HEK293 (cell line): ENCODE measurements at regions not wholly inside any gene's neighbourhood (a gene's known extent, or its start where the extent isn't known, plus 50 kb on each side); places are given as distances from the start of the nearest gene placed in this dataset.

Experiments
- CTCF ChIA-PET: fragments of 350-600 bp; formaldehyde crosslinking; extraction: SDS; loops from one replicate; lab custom pipeline; 2021; ENCODE audit warnings: antibody characterized with exemption; lab: Yijun Ruan, JAX
- POLR2A ChIA-PET: fragments of 300-600 bp; formaldehyde crosslinking; extraction: SDS; loops from one replicate; lab custom pipeline; 2020; ENCODE audit warnings: antibody characterized with exemption, inconsistent platforms; lab: Yijun Ruan, JAX
- H3K27ac ChIP-seq: fragments of 200-500 bp; sonication (Bioruptor generic); 2 replicates; pipeline ENCODE4 v1.5.1; 2014; ENCODE audit warnings: low read depth, low read length, control low read depth, inconsistent platforms; ENCODE audit errors: extremely low read depth
- H3K36me3 ChIP-seq, 2 experiments: fragments of 200-500 bp in 1 of 2; sonication (Bioruptor generic) in 1 of 2; 1 replicate in 1 of 2; 2 replicates in 1 of 2; pipeline ENCODE4 v1.5.1; 2014 to 2017; ENCODE audit warnings: inconsistent platforms in 2 of 2, low read length in 2 of 2; ENCODE audit not compliant: control insufficient read depth in 2 of 2, insufficient read depth in 1 of 2
- H3K4me1 ChIP-seq: fragments of 200-500 bp; sonication (Bioruptor generic); 2 replicates; pipeline ENCODE4 v1.5.1; 2014; ENCODE audit warnings: mild to moderate bottlenecking, low read length, inconsistent platforms; ENCODE audit not compliant: control insufficient read depth, insufficient read depth
- H3K4me3 ChIP-seq: 2 replicates; pipeline ENCODE4 v1.5.1; 2011; ENCODE audit warnings: low read depth, mild to moderate bottlenecking, control low read depth, low read length, moderate library complexity
- H3K9me3 ChIP-seq: fragments of 200-500 bp; sonication (Bioruptor generic); 2 replicates; pipeline ENCODE4 v1.5.1; 2014; ENCODE audit warnings: low read depth, low read length, inconsistent platforms; ENCODE audit not compliant: control insufficient read depth, insufficient read depth
- GLIS1 ChIP-seq: fragments of 450-650 bp; formaldehyde crosslinking; IDR thresholded peaks from 2 replicates; pipeline ENCODE4 v1.5.1; 2016; ENCODE audit warnings: missing biosample characterization, missing genetic modification characterization
- HOXA7 ChIP-seq: sonication (generic); formaldehyde crosslinking; IDR thresholded peaks from 2 replicates; pipeline ENCODE4 v1.8.1; 2022; ENCODE audit warnings: missing genetic modification reagents, borderline replicate concordance
- IKZF3 ChIP-seq: fragments of 450-650 bp; IDR thresholded peaks from 2 replicates; pipeline ENCODE4 v1.5.0; 2018; ENCODE audit warnings: missing biosample characterization, mild to moderate bottlenecking, missing genetic modification characterization, moderate library complexity
- SETDB1 ChIP-seq: IDR thresholded peaks from one replicate; pipeline ENCODE4 v1.6.1; 2017; ENCODE audit warnings: mild to moderate bottlenecking, low read length, moderate library complexity, mixed read lengths; ENCODE audit not compliant: insufficient read length
- SP2 ChIP-seq: fragments of 450-650 bp; formaldehyde crosslinking; IDR thresholded peaks from 2 replicates; pipeline ENCODE4 v1.5.1; 2016; ENCODE audit warnings: missing biosample characterization, missing genetic modification characterization
- TRIM28 ChIP-seq: IDR thresholded peaks from 2 replicates; pipeline ENCODE4 v1.6.1; 2011; ENCODE audit warnings: low read length, control low read depth, borderline replicate concordance
- ZBTB21 ChIP-seq: fragments of 450-650 bp; formaldehyde crosslinking; IDR thresholded peaks from 2 replicates; pipeline ENCODE4 v1.5.1; 2017; ENCODE audit warnings: missing biosample characterization, missing genetic modification characterization
- ZNF10 ChIP-seq: fragments of 450-650 bp; formaldehyde crosslinking; IDR thresholded peaks from 2 replicates; pipeline ENCODE4 v1.5.1; 2017; ENCODE audit warnings: missing biosample characterization, missing genetic modification characterization
- ZNF175 ChIP-seq: fragments of 450-650 bp; formaldehyde crosslinking; IDR thresholded peaks from 2 replicates; pipeline ENCODE4 v1.5.1; 2016; ENCODE audit warnings: missing biosample characterization, missing genetic modification characterization
- ZNF184 ChIP-seq: fragments of 450-650 bp; IDR thresholded peaks from 2 replicates; pipeline ENCODE4 v1.5.1; 2018; ENCODE audit warnings: missing biosample characterization, mild to moderate bottlenecking, missing genetic modification characterization
- ZNF394 ChIP-seq: fragments of 450-650 bp; formaldehyde crosslinking; IDR thresholded peaks from 2 replicates; pipeline ENCODE4 v1.5.1; 2016; ENCODE audit warnings: missing biosample characterization, missing genetic modification characterization, mild to moderate bottlenecking, moderate library complexity, borderline replicate concordance
- ZNF677 ChIP-seq: fragments of 450-650 bp; IDR thresholded peaks from 2 replicates; pipeline ENCODE4 v1.5.0; 2018; ENCODE audit warnings: missing biosample characterization, mild to moderate bottlenecking, missing genetic modification characterization, moderate library complexity
- ZXDB ChIP-seq: fragments of 450-650 bp; formaldehyde crosslinking; IDR thresholded peaks from 2 replicates; pipeline ENCODE4 v1.5.1; 2016; ENCODE audit warnings: missing biosample characterization, missing genetic modification characterization
- TF ChIP-seq, protein P1 (sequence below): fragments of 450-650 bp; formaldehyde crosslinking; IDR thresholded peaks from 2 replicates; pipeline ENCODE4 v1.5.1; 2017; ENCODE audit warnings: missing biosample characterization, mild to moderate bottlenecking, missing genetic modification characterization, moderate library complexity
- TF ChIP-seq, protein P2 (sequence below): fragments of 450-650 bp; formaldehyde crosslinking; IDR thresholded peaks from 2 replicates; pipeline ENCODE4 v1.5.1; 2016; ENCODE audit warnings: missing biosample characterization, missing genetic modification characterization, borderline replicate concordance
- TF ChIP-seq, protein P3 (sequence below): fragments of 450-650 bp; IDR thresholded peaks from 2 replicates; pipeline ENCODE4 v1.5.1; 2018; ENCODE audit warnings: missing biosample characterization, missing genetic modification characterization
- TF ChIP-seq, protein P4 (sequence below): fragments of 450-650 bp; formaldehyde crosslinking; optimal IDR thresholded peaks from 2 replicates; pipeline ENCODE3; 2016; ENCODE audit warnings: missing biosample characterization, mild to moderate bottlenecking, missing genetic modification characterization
- TF ChIP-seq, protein P5 (sequence below): fragments of 450-650 bp; formaldehyde crosslinking; IDR thresholded peaks from 2 replicates; pipeline ENCODE4 v1.5.1; 2016; ENCODE audit warnings: missing biosample characterization, missing genetic modification characterization, low read depth
- TF ChIP-seq, protein P6 (sequence below): fragments of 450-650 bp; formaldehyde crosslinking; IDR thresholded peaks from 2 replicates; pipeline ENCODE4; 2016; ENCODE audit warnings: missing biosample characterization, missing genetic modification characterization

DNA sequence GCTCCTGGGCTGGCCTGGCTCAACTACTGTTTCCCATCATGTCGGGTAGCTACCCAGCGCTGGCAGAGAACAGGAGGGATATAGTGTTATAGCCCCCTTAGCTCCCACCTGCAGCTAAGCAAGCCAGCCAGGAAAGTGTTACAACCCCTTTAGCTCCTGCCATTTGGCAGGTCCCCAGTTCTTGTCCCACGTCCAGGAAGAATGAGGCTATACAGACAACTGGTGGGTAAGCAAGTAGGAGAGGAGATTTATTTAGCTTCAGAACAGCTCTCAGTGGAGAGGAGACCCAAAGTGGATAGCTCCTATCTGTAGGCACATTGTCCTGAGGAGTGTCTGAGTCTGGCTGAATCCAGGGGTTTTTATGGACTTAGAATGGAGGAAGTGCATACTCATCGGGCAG is 741.1 kb upstream of the B3GALT2 start:
- ChIA-PET POLR2A (no interaction called here), CTCF (interaction anchor here (0.6 kb wide), 1 partner anchor 251 kb away, joined by 3 read pairs; no protein-coding TSS in a partner anchor)
- H3K9me3 ChIP-seq: no peaks in the 10 kb centered on the region
- H3K36me3 ChIP-seq: no peaks in the 10 kb centered on the region
- TF ChIP-seq ZNF394 (tag by site-specific recombination) (no peak), IKZF3 (tag by site-specific recombination) (no peak), ZNF184 (tag by site-specific recombination) (no peak), TRIM28 (peak; percentile 69; the same call in 1 of the 2 replicates), ZNF10 (tag by site-specific recombination) (no peak), SETDB1 (peak; percentile 69), ZNF677 (tag by site-specific recombination) (no peak), GLIS1 (tag by site-specific recombination) (no peak)
- TF ChIP-seq, protein P1, sequence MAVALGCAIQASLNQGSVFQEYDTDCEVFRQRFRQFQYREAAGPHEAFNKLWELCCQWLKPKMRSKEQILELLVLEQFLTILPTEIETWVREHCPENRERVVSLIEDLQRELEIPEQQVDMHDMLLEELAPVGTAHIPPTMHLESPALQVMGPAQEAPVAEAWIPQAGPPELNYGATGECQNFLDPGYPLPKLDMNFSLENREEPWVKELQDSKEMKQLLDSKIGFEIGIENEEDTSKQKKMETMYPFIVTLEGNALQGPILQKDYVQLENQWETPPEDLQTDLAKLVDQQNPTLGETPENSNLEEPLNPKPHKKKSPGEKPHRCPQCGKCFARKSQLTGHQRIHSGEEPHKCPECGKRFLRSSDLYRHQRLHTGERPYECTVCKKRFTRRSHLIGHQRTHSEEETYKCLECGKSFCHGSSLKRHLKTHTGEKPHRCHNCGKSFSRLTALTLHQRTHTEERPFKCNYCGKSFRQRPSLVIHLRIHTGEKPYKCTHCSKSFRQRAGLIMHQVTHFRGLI (tag by site-specific recombination): no peak
- TF ChIP-seq, protein P2, sequence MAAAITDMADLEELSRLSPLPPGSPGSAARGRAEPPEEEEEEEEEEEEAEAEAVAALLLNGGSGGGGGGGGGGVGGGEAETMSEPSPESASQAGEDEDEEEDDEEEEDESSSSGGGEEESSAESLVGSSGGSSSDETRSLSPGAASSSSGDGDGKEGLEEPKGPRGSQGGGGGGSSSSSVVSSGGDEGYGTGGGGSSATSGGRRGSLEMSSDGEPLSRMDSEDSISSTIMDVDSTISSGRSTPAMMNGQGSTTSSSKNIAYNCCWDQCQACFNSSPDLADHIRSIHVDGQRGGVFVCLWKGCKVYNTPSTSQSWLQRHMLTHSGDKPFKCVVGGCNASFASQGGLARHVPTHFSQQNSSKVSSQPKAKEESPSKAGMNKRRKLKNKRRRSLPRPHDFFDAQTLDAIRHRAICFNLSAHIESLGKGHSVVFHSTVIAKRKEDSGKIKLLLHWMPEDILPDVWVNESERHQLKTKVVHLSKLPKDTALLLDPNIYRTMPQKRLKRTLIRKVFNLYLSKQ (tag by site-specific recombination): no peak
- TF ChIP-seq, protein P3, sequence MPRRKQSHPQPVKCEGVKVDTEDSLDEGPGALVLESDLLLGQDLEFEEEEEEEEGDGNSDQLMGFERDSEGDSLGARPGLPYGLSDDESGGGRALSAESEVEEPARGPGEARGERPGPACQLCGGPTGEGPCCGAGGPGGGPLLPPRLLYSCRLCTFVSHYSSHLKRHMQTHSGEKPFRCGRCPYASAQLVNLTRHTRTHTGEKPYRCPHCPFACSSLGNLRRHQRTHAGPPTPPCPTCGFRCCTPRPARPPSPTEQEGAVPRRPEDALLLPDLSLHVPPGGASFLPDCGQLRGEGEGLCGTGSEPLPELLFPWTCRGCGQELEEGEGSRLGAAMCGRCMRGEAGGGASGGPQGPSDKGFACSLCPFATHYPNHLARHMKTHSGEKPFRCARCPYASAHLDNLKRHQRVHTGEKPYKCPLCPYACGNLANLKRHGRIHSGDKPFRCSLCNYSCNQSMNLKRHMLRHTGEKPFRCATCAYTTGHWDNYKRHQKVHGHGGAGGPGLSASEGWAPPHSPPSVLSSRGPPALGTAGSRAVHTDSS (tag by site-specific recombination): no peak
- H3K4me3 ChIP-seq: no peak overlapping the region
- no peak overlapping the region for H3K27ac ChIP-seq
- H3K4me1 ChIP-seq: no peaks in the 10 kb centered on the region

DNA sequence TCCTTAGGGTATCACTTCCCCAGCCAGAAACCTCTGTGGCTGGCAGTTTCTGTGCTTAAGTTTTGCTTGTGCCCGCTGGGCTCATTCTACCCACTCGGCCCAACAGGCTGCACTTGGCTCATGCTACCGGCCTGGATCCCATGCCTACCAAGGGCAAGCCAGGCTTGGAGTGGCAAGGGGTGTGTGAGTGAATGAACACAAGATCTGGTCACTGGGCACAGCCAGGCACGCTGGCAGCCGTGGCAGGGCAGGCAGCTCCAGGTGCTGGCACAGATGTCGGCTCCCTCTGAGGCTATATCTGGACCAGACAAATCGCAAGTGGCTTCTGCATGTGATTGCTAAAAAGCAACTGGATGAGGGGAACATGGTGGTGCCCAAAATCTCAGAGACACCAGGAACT is 740.5 kb upstream of the B3GALT2 start:
- Histone ChIP-seq H3K4me1 (no peaks in the 10 kb centered on the region), H3K9me3 (no peaks in the 10 kb centered on the region), H3K4me3 (no peak overlapping the region), H3K36me3 (no peaks in the 10 kb centered on the region), H3K27ac (no peak overlapping the region)
- ChIA-PET CTCF (interaction anchor here (0.6 kb wide), 1 partner anchor 488 kb away, joined by 4 read pairs; no protein-coding TSS in a partner anchor), POLR2A (no interaction called here)
- TF ChIP-seq HOXA7 (CRISPR knock-in tag): no peak
- TF ChIP-seq ZXDB (tag by site-specific recombination): no peak
- TF ChIP-seq, protein P4, sequence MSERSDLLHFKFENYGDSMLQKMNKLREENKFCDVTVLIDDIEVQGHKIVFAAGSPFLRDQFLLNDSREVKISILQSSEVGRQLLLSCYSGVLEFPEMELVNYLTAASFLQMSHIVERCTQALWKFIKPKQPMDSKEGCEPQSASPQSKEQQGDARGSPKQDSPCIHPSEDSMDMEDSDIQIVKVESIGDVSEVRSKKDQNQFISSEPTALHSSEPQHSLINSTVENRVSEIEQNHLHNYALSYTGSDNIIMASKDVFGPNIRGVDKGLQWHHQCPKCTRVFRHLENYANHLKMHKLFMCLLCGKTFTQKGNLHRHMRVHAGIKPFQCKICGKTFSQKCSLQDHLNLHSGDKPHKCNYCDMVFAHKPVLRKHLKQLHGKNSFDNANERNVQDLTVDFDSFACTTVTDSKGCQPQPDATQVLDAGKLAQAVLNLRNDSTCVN (tag by site-specific recombination): no peak
- TF ChIP-seq SP2 (tag by site-specific recombination): no peak
- no peak for TF ChIP-seq ZNF175 (tag by site-specific recombination)
- no peak for TF ChIP-seq ZBTB21 (tag by site-specific recombination)
- TF ChIP-seq, protein P5, sequence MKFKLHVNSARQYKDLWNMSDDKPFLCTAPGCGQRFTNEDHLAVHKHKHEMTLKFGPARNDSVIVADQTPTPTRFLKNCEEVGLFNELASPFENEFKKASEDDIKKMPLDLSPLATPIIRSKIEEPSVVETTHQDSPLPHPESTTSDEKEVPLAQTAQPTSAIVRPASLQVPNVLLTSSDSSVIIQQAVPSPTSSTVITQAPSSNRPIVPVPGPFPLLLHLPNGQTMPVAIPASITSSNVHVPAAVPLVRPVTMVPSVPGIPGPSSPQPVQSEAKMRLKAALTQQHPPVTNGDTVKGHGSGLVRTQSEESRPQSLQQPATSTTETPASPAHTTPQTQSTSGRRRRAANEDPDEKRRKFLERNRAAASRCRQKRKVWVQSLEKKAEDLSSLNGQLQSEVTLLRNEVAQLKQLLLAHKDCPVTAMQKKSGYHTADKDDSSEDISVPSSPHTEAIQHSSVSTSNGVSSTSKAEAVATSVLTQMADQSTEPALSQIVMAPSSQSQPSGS (tag by site-specific recombination): no peak
- TF ChIP-seq, protein P6, sequence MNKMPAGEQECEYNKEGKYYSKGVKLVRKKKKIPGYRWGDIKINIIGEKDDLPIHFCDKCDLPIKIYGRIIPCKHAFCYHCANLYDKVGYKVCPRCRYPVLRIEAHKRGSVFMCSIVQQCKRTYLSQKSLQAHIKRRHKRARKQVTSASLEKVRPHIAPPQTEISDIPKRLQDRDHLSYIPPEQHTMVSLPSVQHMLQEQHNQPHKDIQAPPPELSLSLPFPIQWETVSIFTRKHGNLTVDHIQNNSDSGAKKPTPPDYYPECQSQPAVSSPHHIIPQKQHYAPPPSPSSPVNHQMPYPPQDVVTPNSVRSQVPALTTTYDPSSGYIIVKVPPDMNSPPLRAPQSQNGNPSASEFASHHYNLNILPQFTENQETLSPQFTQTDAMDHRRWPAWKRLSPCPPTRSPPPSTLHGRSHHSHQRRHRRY (tag by site-specific recombination): no peak
